Uterus (tissue), 2 donors: ENCODE measurements at regions not wholly inside any gene's neighbourhood (a gene's known extent, or its start where the extent isn't known, plus 50 kb on each side); places are given as distances from the start of the nearest gene placed in this dataset.
"Not testable (repeated sequence)": the region's sequence is repeated elsewhere in the genome, so short reads cannot be mapped to it uniquely, and the experiment has no call there.

Experiments used
- CTCF ChIP-seq, 4 experiments: fragments of 200-600 bp in 2 of 4; fragments of 450-650 bp in 2 of 4; sonication (generic) in 2 of 4; IDR thresholded peaks; one replicate each; pipeline ENCODE4 v1.5.1; 2016 to 2019; ENCODE audit warnings: antibody characterized with exemption in 4 of 4, mild to moderate bottlenecking in 2 of 4, moderate library complexity in 1 of 4
- POLR2A ChIP-seq, 2 donors: fragments of 450-650 bp; IDR thresholded peaks; one replicate each; pipeline ENCODE4 v1.6.1; 2016; ENCODE audit warnings: antibody characterized with exemption in 2 of 2, mild to moderate bottlenecking in 1 of 2, moderate library complexity in 1 of 2

- not testable (repeated sequence) for TF ChIP-seq CTCF, POLR2A (IDR thresholded peaks at IDR 0.05)
Observed at GRCh38 chr21:10460957-10461356, 60.4 kb upstream of the TPTE start.
